Tibial nerve (tissue), 4 donors: ENCODE measurements at regions not wholly inside any gene's neighbourhood (a gene's known extent, or its start where the extent isn't known, plus 50 kb on each side); places are given as distances from the start of the nearest gene placed in this dataset.

ENCODE experiments used
- EP300 ChIP-seq, 2 donors: sonication (generic); formaldehyde crosslinking; IDR thresholded peaks; one replicate each; pipeline ENCODE4 v1.6.1; 2017; ENCODE audit warnings: antibody characterized with exemption in 2 of 2, mild to moderate bottlenecking in 1 of 2
- POLR2A ChIP-seq, 2 donors: fragments of 450-650 bp; IDR thresholded peaks; one replicate each; pipeline ENCODE4 v1.6.1; 2017; ENCODE audit warnings: antibody characterized with exemption in 2 of 2, mild to moderate bottlenecking in 2 of 2, moderate library complexity in 2 of 2
- TF ChIP-seq, protein P1 (sequence below), 5 experiments: fragments of 200-600 bp in 3 of 5; fragments of 450-650 bp in 2 of 5; sonication (generic) in 3 of 5; IDR thresholded peaks; one replicate each; pipeline ENCODE4 v1.5.1; 2016 to 2019; ENCODE audit warnings: antibody characterized with exemption in 5 of 5, mild to moderate bottlenecking in 3 of 5, moderate library complexity in 2 of 5

DNA sequence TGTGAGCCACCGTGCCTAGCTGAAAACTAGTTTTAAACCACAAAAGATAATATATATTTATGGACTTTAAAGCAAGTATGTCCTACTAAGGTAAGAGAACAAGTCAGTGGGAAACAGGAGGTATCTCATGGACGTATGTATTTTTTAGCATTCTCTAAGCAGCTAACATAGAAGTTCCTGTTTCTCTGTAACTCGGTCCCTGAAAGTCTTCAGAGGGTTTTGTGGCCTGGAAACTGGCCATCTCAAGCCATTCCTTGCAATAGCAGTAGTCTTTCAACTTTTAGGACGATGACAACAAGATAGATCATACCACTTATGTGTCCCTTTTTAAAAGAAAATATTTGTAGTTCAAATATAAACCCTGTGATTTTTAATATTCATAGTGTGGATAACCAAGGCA is 95.6 kb upstream of the RALGAPA2 start:
- TF ChIP-seq, protein P1, sequence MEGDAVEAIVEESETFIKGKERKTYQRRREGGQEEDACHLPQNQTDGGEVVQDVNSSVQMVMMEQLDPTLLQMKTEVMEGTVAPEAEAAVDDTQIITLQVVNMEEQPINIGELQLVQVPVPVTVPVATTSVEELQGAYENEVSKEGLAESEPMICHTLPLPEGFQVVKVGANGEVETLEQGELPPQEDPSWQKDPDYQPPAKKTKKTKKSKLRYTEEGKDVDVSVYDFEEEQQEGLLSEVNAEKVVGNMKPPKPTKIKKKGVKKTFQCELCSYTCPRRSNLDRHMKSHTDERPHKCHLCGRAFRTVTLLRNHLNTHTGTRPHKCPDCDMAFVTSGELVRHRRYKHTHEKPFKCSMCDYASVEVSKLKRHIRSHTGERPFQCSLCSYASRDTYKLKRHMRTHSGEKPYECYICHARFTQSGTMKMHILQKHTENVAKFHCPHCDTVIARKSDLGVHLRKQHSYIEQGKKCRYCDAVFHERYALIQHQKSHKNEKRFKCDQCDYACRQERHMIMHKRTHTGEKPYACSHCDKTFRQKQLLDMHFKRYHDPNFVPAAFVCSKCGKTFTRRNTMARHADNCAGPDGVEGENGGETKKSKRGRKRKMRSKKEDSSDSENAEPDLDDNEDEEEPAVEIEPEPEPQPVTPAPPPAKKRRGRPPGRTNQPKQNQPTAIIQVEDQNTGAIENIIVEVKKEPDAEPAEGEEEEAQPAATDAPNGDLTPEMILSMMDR (IDR thresholded peaks at IDR 0.05) = no peak
- TF ChIP-seq POLR2A (IDR thresholded peaks at IDR 0.05) (no peak), EP300 (IDR thresholded peaks at IDR 0.05) (no peak)
